ENCODE measurements at regions not wholly inside any gene's neighbourhood (a gene's known extent, or its start where the extent isn't known, plus 50 kb on each side); places are given as distances from the start of the nearest gene placed in this dataset.
A peak's percentile ranks its signal among the peaks of the same experiment; 100 is the strongest.

- TF ChIP-seq USF2 (IDR thresholded peaks at IDR 0.05; ENCODE audit: low read depth, low read length): no peak
- no peak for TF ChIP-seq USF2 (CRISPR knock-in tag; IDR thresholded peaks at IDR 0.05; ENCODE audit: borderline replicate concordance)
- no peak for TF ChIP-seq ATF1 (CRISPR knock-in tag; IDR thresholded peaks at IDR 0.05)
- no peak for TF ChIP-seq DMAP1 (CRISPR knock-in tag; IDR thresholded peaks at IDR 0.05)
- no peak for TF ChIP-seq THAP8 (CRISPR knock-in tag; IDR thresholded peaks at IDR 0.05; ENCODE audit: borderline replicate concordance)
- no peak for TF ChIP-seq DMTF1 (CRISPR knock-in tag; IDR thresholded peaks at IDR 0.05)
- TF ChIP-seq FOSL2 (CRISPR knock-in tag; IDR thresholded peaks at IDR 0.05): peak; percentile 35
- TF ChIP-seq HOMEZ (CRISPR knock-in tag; IDR thresholded peaks at IDR 0.05; ENCODE audit: low read depth): no peak
- peak; percentile 39; the same call in 1 of the 2 replicates for TF ChIP-seq ZFX (CRISPR knock-in tag; IDR thresholded peaks at IDR 0.05; ENCODE audit: low read depth)
- no peak for TF ChIP-seq SNAPC5 (CRISPR knock-in tag; IDR thresholded peaks at IDR 0.05; ENCODE audit: borderline replicate concordance)
- no peak for TF ChIP-seq E2F1 (CRISPR knock-in tag; IDR thresholded peaks at IDR 0.05)
- no peak for TF ChIP-seq MEF2D (CRISPR knock-in tag; IDR thresholded peaks at IDR 0.05)
- no peak for TF ChIP-seq BATF2 (CRISPR knock-in tag; IDR thresholded peaks at IDR 0.05)
- no peak for TF ChIP-seq ZNF766 (CRISPR knock-in tag; IDR thresholded peaks at IDR 0.05; ENCODE audit: borderline replicate concordance)
- no peak for TF ChIP-seq ZNF333 (CRISPR knock-in tag; IDR thresholded peaks at IDR 0.05; ENCODE audit: borderline replicate concordance)
- no peak for TF ChIP-seq AFF4 (CRISPR knock-in tag; IDR thresholded peaks at IDR 0.05)
- TF ChIP-seq ZNF44 (CRISPR knock-in tag; IDR thresholded peaks at IDR 0.05): no peak
Measured at GRCh38 chr2:64836566-64836965, 152.6 kb upstream of the SLC1A4 start (continued).

All from HepG2 (cell line).